Activated CD4-positive, alpha-beta memory T cell treated with anti-CD3 and anti-CD28 coated beads, Interleukin-2, amount 10 ng/mL, durations not matched to agents 7 days and 5 days (primary cell): ENCODE measurements at regions not wholly inside any gene's neighbourhood (a gene's known extent, or its start where the extent isn't known, plus 50 kb on each side); places are given as distances from the start of the nearest gene placed in this dataset.
A peak's percentile ranks its signal among the peaks of the same experiment; 100 is the strongest.

Experiments used
- CTCF ChIA-PET: fragments of 350-600 bp; sonication (Branson Sonifier 250); formaldehyde crosslinking; loops from one replicate; lab custom pipeline; 2021; ENCODE audit warnings: antibody characterized with exemption, inconsistent platforms; lab: Charles Lee
- POLR2A ChIA-PET: fragments of 350-600 bp; sonication (Branson Sonifier 250); formaldehyde crosslinking; loops from one replicate; lab custom pipeline; 2021; ENCODE audit warnings: antibody characterized with exemption; lab: Charles Lee
- DNase-seq: peaks from one replicate; pipeline ENCODE4 v3.0.0-alpha.2; 2020
- H3K27ac Mint-ChIP-seq: one replicate; pipeline ENCODE4 v1.8.0; 2021; ENCODE audit warnings: mild to moderate bottlenecking, mixed read lengths
- H3K27me3 Mint-ChIP-seq: one replicate; pipeline ENCODE4 v1.8.0; 2021; ENCODE audit warnings: mixed read lengths
- H3K36me3 Mint-ChIP-seq: one replicate; pipeline ENCODE4 v1.8.0; 2021; ENCODE audit warnings: low read depth, mixed read lengths
- H3K4me1 Mint-ChIP-seq: one replicate; pipeline ENCODE4 v1.8.0; 2021; ENCODE audit warnings: mixed read lengths
- H3K4me3 Mint-ChIP-seq: one replicate; pipeline ENCODE4 v1.8.0; 2021; ENCODE audit warnings: mild to moderate bottlenecking, mixed read lengths
- H3K9me3 Mint-ChIP-seq: one replicate; pipeline ENCODE4 v1.8.0; 2021; ENCODE audit warnings: mixed read lengths

DNA sequence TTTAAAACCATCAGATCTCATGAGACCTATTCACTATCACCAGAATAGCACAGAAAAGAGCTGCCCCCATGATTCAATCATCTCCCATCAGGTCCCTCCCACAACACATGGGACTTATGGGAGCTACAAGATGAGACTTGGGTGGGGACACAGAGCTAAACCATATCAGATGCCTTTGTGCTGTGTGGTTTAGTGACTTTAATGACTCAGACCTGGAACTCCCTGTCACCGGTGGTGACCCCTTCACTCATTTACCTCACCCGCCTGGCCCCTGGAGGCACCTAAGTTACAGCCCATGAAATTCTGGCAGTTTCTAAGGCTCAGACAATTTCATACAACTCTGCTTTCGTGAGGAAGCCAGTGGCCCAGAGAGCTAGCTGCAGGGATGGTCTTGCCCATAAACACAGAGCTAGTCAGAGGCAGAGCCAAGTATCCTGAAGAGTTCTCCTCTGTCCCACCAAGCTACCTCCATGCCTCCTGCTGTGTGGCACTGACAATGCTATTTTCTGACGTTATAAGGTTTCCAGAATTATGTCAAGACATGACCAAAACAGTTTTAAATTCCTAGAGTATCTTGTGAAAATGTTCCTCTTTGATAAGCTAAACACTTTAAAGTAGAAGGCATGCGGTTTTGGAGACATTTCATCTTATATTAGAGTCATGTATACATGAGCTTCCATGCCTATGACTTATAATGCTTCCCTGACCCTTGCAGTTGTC lies 231.1 kb upstream of the IL12A start:
- Mint-ChIP-seq H3K27me3 (peaks cover 17% of the 10 kb centered on the region), H3K4me1 (no peaks in the 10 kb centered on the region), H3K36me3 (no peaks in the 10 kb centered on the region), H3K4me3 (no peak overlapping the region), H3K27ac (no peak overlapping the region), H3K9me3 (peaks cover 8% of the 10 kb centered on the region)
- ChIA-PET CTCF (no interaction called here), POLR2A (no interaction called here)
- no peak for DNase-seq

DNA sequence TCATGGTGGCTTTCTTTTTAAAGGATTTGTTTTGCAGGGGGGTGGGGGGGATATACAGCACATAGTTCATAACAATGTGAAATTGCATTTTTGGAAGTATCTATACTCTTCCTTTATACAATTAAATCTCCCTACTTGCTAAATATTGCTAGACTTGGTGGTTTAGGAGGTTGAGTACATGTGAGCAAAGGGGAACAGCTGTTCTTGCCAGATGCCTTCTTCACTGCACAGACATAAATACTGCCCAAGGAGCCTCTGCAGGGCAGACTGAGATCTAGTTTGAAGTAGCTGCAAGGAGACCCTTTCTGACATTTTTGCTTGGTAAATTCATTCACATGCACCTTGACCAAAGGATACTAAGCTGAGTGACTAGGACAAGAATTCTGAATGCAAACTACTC lies 228.6 kb upstream of the IL12A start:
- peaks cover 30% of the 10 kb centered on the region for H3K27me3 Mint-ChIP-seq
- CTCF ChIA-PET: no interaction called here
- peaks cover 6% of the 10 kb centered on the region for H3K9me3 Mint-ChIP-seq
- DNase-seq: no peak
- H3K4me1 Mint-ChIP-seq: peaks cover 9% of the 10 kb centered on the region
- no peaks in the 10 kb centered on the region for H3K36me3 Mint-ChIP-seq
- no peak overlapping the region for H3K4me3 Mint-ChIP-seq
- POLR2A ChIA-PET: no interaction called here
- H3K27ac Mint-ChIP-seq: no peak overlapping the region

DNA sequence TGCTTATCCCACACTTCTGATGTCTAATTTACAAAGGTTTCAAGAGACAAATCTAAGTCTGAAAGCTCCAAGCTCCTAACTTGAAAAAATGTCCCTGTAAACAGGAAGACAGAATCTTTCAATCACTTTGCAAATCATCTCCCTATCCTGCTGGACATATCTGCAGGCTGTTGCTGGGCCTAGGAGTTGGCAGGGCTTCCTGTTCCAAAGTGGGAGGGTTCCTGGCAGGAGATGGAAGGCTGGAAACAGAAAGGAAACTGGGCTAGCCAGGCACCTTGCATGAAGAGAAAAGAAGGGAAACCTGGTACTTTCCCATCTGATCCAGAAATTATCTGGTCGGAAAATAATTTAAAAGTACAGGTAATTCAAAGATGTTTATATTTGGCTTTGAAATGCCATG lies 227.3 kb upstream of the IL12A start:
- Mint-ChIP-seq H3K36me3 (no peaks in the 10 kb centered on the region), H3K9me3 (peaks cover 6% of the 10 kb centered on the region), H3K27ac (no peak overlapping the region), H3K4me3 (no peak overlapping the region), H3K27me3 (peaks cover 43% of the 10 kb centered on the region), H3K4me1 (peaks cover 15% of the 10 kb centered on the region)
- ChIA-PET CTCF (no interaction called here), POLR2A (no interaction called here)
- no peak for DNase-seq

DNA sequence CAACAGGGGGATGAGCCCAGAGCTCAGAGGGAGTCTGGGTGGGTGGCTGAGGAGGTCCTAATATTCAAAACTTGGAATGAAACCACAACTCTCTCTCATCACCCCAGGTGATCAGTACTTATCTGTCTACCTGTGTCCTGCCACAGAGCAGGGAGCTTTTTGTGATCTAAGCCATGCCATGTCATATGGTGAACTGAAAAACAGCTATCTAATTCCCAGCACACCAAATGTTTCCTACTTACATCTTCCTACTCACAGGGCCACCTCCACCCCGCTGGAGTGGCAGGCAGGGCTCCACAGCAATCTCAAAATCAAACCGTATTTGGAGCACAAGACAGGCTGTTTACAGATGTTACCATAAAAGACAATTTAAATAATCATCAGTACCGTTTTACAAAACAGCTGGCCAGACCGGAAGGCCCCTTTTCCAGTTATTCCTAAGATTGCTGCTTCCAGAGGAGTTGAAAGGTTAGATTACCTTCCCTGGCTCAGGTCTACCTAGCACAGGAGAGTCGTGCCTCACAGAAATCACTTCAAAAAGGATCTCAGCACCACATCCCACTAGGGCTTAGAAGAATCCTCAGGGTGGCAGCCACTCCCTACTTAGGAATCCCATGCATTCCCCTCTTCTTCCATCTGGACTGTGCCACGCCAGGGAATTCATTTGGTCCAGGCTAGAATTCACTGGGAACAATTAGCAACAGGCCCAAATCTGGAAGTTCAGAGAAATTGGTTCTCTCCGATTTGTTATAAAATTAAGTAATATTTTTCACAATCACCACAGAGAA lies 226.6 kb upstream of the IL12A start:
- Mint-ChIP-seq H3K36me3 (no peaks in the 10 kb centered on the region), H3K27me3 (peaks cover 49% of the 10 kb centered on the region), H3K9me3 (no peaks in the 10 kb centered on the region), H3K4me3 (no peak overlapping the region), H3K27ac (no peak overlapping the region), H3K4me1 (peaks cover 15% of the 10 kb centered on the region)
- ChIA-PET CTCF (no interaction called here), POLR2A (no interaction called here)
- DNase-seq: no peak

DNA sequence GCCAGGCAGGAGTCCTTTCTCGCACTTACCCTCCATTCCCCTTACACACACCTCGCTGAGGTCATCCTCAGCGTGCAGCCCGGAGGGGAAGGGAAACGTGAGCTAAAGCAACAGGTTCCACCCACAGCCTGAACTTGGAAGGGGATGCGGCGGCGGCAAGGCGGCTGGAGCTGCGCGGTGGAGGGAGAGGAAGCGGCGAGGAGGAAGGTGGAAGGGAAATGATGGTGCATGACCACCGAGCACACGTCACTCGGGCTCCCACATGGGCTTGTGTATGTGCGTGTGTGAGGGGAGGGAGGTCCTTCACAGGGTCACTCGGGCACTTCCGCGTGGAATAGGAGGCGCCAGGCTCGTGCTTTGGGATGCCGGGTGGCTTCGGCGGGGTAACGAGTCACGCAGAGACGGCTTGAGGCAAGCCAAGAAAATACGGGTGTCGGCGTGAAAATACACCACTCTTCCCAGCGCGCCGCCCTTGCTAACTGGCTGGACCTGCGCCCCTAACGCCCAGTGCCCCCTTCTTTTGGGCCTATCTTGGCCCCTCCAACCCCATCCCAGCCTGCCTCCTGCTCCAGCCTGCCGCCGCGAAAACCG lies 225.5 kb upstream of the IL12A start:
- peaks cover 52% of the 10 kb centered on the region for H3K27me3 Mint-ChIP-seq

DNA sequence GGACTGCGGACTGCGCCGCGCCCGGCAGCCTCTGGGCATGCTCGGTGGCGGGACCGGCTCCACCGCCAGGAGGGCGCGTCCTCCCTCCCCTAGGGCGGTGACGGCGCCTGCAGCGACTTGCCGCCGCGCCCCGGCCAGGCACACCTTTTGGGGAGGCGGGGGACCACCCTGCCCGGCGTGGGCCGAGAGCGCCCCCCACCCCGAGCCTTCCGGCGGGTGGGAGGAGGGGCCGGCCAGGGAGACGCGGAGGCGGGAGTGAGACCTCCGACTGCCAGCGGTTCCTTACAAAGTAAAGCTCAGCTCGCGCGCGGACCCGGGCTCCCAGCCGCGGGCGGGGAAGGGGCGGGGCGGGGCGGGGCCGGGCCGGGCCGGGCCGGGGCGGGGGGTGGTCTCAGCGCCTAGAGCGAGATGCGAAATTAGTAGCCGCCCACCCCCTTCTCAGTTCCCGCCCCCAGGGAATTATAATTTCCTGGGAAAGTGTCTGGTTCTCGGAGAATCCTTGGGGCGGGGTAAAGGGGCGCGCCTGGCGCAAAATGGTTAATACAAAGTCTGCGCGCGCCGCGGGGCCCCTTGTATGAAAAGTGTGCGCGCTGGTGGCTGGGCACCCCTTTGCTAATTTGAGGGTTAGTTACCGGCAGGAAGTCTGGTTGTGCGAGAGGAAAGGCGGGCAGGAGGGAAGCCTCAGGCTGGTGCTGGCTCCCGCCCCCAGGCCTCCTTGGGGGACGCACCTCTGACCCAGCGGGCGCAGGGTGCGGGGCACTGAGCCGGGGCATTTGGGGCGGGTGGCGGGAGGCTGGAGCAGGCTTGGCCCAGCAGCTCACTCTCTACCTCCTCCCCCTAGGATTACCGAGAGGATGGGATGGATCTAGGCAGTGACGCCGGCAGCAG lies 224.8 kb upstream of the IL12A start:
- H3K27ac Mint-ChIP-seq: no peak overlapping the region
- DNase-seq: peak; percentile 39
- H3K4me3 Mint-ChIP-seq: peak overlapping the region; percentile 77
- ChIA-PET POLR2A (no interaction called here), CTCF (interaction anchor here (0.8 kb wide), 1 partner anchor 23 kb away, joined by 8 read pairs; no protein-coding TSS in a partner anchor)
- H3K4me1 Mint-ChIP-seq: peaks cover 15% of the 10 kb centered on the region
- no peaks in the 10 kb centered on the region for H3K9me3 Mint-ChIP-seq
- H3K27me3 Mint-ChIP-seq: peaks cover 57% of the 10 kb centered on the region
- no peaks in the 10 kb centered on the region for H3K36me3 Mint-ChIP-seq

More for the DNA sequence above, 225.5 kb upstream of the IL12A start:
- ChIA-PET POLR2A (no interaction called here), CTCF (no interaction called here)
- Mint-ChIP-seq H3K4me1 (peaks cover 15% of the 10 kb centered on the region), H3K9me3 (no peaks in the 10 kb centered on the region), H3K27ac (no peak overlapping the region), H3K36me3 (no peaks in the 10 kb centered on the region), H3K4me3 (peak overlapping the region; percentile 74)
- DNase-seq: peak; percentile 52

DNA sequence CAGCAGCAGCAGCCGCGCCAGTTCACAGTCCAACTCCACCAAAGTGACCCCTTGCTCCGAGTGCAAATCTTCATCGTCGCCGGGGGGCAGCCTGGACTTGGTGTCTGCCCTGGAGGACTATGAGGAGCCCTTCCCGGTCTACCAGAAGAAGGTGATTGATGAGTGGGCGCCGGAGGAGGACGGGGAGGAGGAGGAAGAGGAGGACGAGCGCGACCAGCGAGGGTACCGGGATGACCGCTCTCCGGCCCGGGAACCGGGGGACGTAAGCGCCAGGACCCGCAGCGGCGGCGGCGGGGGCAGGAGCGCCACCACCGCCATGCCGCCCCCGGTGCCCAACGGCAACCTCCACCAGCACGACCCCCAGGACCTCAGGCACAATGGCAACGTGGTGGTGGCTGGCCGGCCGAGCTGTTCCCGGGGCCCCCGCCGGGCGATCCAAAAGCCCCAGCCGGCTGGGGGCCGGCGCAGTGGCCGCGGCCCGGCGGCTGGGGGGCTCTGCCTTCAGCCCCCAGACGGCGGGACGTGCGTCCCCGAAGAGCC lies 224.1 kb upstream of the IL12A start:
- POLR2A ChIA-PET: no interaction called here
- H3K27ac Mint-ChIP-seq: no peak overlapping the region
- CTCF ChIA-PET: no interaction called here
- DNase-seq: no peak
- H3K36me3 Mint-ChIP-seq: no peaks in the 10 kb centered on the region
- H3K27me3 Mint-ChIP-seq: peaks cover 57% of the 10 kb centered on the region
- H3K9me3 Mint-ChIP-seq: no peaks in the 10 kb centered on the region
- H3K4me3 Mint-ChIP-seq: peak overlapping the region; percentile 77
- peaks cover 15% of the 10 kb centered on the region for H3K4me1 Mint-ChIP-seq

DNA sequence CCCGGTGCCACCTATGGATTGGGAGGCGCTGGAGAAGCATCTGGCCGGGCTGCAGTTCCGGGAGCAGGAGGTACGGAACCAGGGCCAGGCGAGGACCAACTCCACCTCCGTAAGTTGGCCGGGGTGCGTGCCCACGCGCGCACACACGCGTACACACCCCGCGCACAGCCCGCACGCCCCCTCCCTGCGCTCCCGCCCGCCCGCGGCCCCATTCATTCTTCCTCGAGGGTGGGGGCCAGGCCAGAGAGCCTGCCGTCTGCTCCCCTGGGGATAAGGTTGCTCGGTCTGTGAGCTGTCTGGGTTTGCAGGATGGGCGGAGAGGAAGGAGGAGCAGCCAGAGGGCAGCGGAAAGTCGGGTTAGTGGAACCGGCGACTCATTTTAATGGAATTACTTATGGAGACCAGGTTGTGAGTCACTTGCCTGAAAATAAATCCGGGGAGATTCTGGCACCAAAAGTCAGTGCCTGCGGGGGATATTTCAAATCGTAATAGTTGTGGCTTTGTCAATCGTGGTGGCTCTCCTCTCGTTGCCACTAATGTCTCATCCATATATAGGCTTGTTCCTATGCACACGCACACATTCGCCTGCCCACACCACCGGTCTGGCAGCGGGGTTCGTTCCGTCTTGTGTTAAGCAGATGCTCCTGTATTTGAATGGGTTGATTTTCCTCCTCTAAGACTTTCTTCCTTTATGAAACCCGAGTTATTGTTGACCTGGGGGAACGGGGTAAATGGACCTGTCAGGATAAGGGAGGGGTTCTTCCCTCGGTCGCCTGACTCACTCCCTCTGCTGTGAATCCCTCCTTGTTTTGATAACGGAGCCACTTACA lies 223.4 kb upstream of the IL12A start:
- no peaks in the 10 kb centered on the region for H3K9me3 Mint-ChIP-seq
- ChIA-PET CTCF (interaction anchor here (1.4 kb wide), 1 partner anchor 15 kb away, joined by 3 read pairs; no protein-coding TSS in a partner anchor), POLR2A (no interaction called here)
- H3K4me3 Mint-ChIP-seq: peak overlapping the region; percentile 52
- H3K4me1 Mint-ChIP-seq: peaks cover 15% of the 10 kb centered on the region
- H3K27me3 Mint-ChIP-seq: peaks cover 57% of the 10 kb centered on the region
- DNase-seq: no peak
- no peak overlapping the region for H3K27ac Mint-ChIP-seq
- H3K36me3 Mint-ChIP-seq: no peaks in the 10 kb centered on the region

DNA sequence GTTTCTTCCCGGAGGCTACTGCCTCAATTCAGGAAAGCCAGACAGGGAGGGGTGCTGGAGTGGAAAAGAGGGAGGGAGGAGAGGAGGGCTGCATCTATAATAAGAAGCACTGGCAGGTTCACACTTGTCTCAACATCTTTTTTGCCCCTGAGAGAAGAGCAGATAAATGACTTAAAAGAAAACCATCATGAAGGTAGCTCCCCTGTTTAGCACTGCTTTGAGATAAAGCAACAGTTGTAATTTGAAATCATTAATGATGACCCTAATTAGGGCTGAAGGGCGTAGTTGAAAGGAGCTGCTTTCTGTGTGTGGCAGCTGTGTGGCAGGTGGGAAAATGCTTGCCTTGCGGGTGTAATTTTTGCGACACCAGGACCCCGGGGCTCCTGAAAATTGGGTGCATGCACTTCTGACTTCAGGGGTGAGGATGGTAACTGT lies 222.8 kb upstream of the IL12A start:
- H3K36me3 Mint-ChIP-seq: no peaks in the 10 kb centered on the region
- H3K4me1 Mint-ChIP-seq: peaks cover 15% of the 10 kb centered on the region
- H3K27me3 Mint-ChIP-seq: peaks cover 55% of the 10 kb centered on the region
- CTCF ChIA-PET: interaction anchor here (1.4 kb wide), 1 partner anchor 15 kb away, joined by 3 read pairs; no protein-coding TSS in a partner anchor
- no peak overlapping the region for H3K4me3 Mint-ChIP-seq
- no peak overlapping the region for H3K27ac Mint-ChIP-seq
- POLR2A ChIA-PET: no interaction called here
- DNase-seq: no peak
- H3K9me3 Mint-ChIP-seq: no peaks in the 10 kb centered on the region

DNA sequence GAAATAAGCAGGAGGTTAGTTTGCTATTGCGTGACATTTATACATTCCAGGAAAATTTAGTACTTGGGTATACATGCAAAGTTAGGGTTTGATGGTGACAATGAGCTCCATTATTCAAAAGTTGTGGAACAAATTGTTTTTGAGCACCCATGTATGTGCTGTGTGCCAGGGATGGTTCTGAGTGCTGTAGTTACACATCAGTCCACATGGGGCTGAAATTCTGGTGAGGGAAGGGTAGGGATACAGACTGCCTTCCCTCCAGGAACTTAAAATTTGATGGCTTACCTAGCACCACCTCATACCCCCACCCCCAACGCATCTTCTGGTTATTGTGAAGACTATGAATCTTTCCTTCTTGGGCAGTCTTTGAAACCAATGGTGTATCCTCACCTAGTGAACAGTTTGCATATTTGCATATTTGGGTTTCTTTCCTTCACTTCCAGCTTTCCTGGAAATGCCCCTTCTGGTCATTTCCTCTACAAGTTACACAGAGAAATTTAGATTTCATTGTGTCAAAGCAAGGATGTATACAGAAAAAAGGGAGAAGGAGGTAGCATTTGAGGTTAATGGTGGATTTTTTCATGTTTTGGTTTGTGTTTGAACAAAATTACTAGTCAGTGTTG lies 222.0 kb upstream of the IL12A start:
- Mint-ChIP-seq H3K27me3 (peaks cover 48% of the 10 kb centered on the region), H3K36me3 (no peaks in the 10 kb centered on the region)
- POLR2A ChIA-PET: no interaction called here

DNA sequence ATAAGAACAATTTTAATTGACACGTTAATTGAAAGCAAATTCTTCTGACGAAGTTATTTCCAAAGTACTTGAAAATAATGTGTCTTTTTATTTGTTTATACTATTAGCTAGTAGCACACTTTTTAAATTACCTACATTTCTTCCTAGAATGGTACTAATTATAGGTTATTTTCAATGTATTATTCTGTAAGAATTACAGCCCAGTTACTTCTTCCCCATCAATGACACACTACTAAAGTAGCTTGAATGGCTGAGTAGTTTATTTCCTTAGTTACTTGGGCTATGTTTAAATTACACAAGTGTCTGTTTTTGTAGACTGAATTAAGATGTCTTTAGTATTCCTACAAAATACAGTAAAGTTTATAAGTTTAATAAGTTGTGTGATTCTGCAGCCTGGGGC lies 217.6 kb upstream of the IL12A start:
- ChIA-PET POLR2A (no interaction called here), CTCF (no interaction called here)
- H3K27me3 Mint-ChIP-seq: peaks cover 38% of the 10 kb centered on the region
- no peaks in the 10 kb centered on the region for H3K36me3 Mint-ChIP-seq
- H3K27ac Mint-ChIP-seq: no peak overlapping the region
- no peak for DNase-seq
- H3K9me3 Mint-ChIP-seq: no peaks in the 10 kb centered on the region
- H3K4me1 Mint-ChIP-seq: no peaks in the 10 kb centered on the region
- H3K4me3 Mint-ChIP-seq: no peak overlapping the region

More for the DNA sequence above, 222.0 kb upstream of the IL12A start:
- Mint-ChIP-seq H3K4me3 (no peak overlapping the region), H3K9me3 (no peaks in the 10 kb centered on the region), H3K4me1 (peaks cover 15% of the 10 kb centered on the region), H3K27ac (no peak overlapping the region)
- CTCF ChIA-PET: interaction anchor here (1.4 kb wide), 1 partner anchor 16 kb away, joined by 3 read pairs; no protein-coding TSS in a partner anchor
- no peak for DNase-seq
